Activated naive CD4-positive, alpha-beta T cell (primary cell): ENCODE measurements at regions not wholly inside any gene's neighbourhood (a gene's known extent, or its start where the extent isn't known, plus 50 kb on each side); places are given as distances from the start of the nearest gene placed in this dataset.

Experiments used
- DNase-seq, 4 experiments: peaks; one replicate each; lab custom pipeline; 2025; lab: John Stamatoyannopoulos, UW

GRCh38 chr5:51278539-51278938 lies 104.7 kb upstream of the ISL1 start:
- no peak for DNase-seq

DNA sequence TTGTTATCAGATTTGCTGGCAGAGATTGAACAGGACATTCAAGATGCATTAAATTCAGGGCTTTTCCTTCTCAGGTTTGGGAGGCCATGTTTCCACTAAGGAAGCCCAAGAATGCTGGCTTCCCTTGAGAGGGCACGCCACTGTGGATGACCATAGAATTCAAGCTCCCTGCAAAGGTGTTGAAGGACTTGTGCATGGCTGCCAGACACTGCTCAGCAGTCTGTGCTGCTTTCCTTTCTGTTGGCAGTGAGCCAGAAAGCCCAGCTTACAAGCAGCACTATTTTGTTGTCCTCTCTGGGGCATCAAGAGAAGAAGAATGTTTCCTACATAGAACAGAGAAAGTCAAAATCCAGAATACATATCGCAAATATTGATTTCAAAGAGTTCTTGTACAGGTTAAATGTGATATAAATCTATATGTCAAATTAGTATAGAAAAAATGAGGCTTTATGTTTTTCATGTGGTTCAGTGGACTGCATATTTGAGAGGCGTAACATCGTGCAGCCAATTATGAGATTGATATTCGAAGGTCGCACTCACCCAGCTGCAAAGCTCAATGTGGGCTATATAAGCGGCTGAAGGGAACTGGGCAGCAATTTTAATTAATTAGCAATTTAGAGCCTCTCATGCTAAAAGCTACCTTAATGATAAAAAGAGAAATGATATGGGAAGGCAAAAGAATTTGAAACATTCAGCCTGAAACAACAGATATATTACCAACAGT lies 103.1 kb upstream of the ISL1 start:
- no peak for DNase-seq

GRCh38 chr5:51286046-51286445 lies 97.2 kb upstream of the ISL1 start:
- DNase-seq = no peak

DNA sequence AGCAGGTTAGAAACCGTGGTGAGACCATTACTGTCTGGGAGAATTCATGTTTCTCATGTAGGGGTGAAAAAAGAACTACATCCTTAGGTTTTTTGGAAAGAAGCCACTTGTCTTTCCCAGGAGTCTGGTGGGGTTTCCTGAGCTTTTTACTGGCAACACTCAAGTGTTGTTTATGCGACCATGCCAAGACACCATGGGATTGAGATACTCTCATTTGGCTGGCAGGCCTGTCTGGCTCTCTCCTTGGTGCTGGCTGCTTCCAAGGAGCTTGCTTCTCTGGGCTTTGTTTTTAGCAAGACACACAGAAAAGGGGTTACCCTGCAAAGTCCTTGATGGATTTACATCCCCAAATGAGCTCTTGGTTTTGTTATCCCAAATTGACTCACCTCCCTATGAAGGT lies 80.9 kb upstream of the ISL1 start:
- no peak for DNase-seq

GRCh38 chr5:51326844-51327243 lies 56.4 kb upstream of the ISL1 start:
- no peak for DNase-seq
